ENCODE measurements at regions not wholly inside any gene's neighbourhood (a gene's known extent, or its start where the extent isn't known, plus 50 kb on each side); places are given as distances from the start of the nearest gene placed in this dataset.
"Not testable (repeated sequence)": the region's sequence is repeated elsewhere in the genome, so short reads cannot be mapped to it uniquely, and the experiment has no call there.

- Histone ChIP-seq H3K9ac (ENCODE audit: low read length) (no peak overlapping the region), H3K36me3 (ENCODE audit: control insufficient read depth, insufficient read depth, low read length, severe bottlenecking) (no peaks in the 10 kb centered on the region), H3K9me3 (ENCODE audit: control insufficient read depth, low read length) (no peaks in the 10 kb centered on the region), H3K4me1 (ENCODE audit: control insufficient read depth, insufficient read depth, low read length) (peaks cover 7% of the 10 kb centered on the region), H3K4me3 (ENCODE audit: low read length) (no peak overlapping the region), H3K27me3 (replicated peaks; ENCODE audit: control insufficient read depth, insufficient read depth, low read length) (no peaks in the 10 kb centered on the region)
- DNase-seq (ENCODE audit: low read depth), result no peak
Observed at GRCh38 chr6:138664745-138665144, 108.8 kb upstream of the CCDC28A start.

- DNase-seq (ENCODE audit: low read depth), result no peak
- H3K4me3 ChIP-seq (ENCODE audit: low read length), result no peak overlapping the region
- H3K9ac ChIP-seq (ENCODE audit: low read length), result no peak overlapping the region
- H3K9me3 ChIP-seq (ENCODE audit: control insufficient read depth, low read length), result no peaks in the 10 kb centered on the region
- H3K27me3 ChIP-seq (replicated peaks; ENCODE audit: control insufficient read depth, insufficient read depth, low read length), result no peaks in the 10 kb centered on the region
- H3K4me1 ChIP-seq (ENCODE audit: control insufficient read depth, insufficient read depth, low read length), result peaks cover 7% of the 10 kb centered on the region
- H3K36me3 ChIP-seq (ENCODE audit: control insufficient read depth, insufficient read depth, low read length, severe bottlenecking), result no peaks in the 10 kb centered on the region
Observed at GRCh38 chr6:138666636-138667035, 106.9 kb upstream of the CCDC28A start.

- Histone ChIP-seq H3K36me3 (ENCODE audit: control insufficient read depth, insufficient read depth, low read length, severe bottlenecking) (no peaks in the 10 kb centered on the region), H3K9me3 (ENCODE audit: control insufficient read depth, low read length) (no peaks in the 10 kb centered on the region), H3K27me3 (replicated peaks; ENCODE audit: control insufficient read depth, insufficient read depth, low read length) (no peaks in the 10 kb centered on the region), H3K4me3 (ENCODE audit: low read length) (no peak overlapping the region), H3K9ac (ENCODE audit: low read length) (no peak overlapping the region), H3K4me1 (ENCODE audit: control insufficient read depth, insufficient read depth, low read length) (peaks cover 3% of the 10 kb centered on the region)
- no peak for DNase-seq (ENCODE audit: low read depth)
Observed at GRCh38 chr6:138667408-138667807, 106.2 kb upstream of the CCDC28A start.

GRCh38 chr6:138671351-138671750 is 102.2 kb upstream of the CCDC28A start:
- Histone ChIP-seq H3K27me3 (replicated peaks; ENCODE audit: control insufficient read depth, insufficient read depth, low read length) (no peaks in the 10 kb centered on the region), H3K9ac (ENCODE audit: low read length) (no peak overlapping the region), H3K36me3 (ENCODE audit: control insufficient read depth, insufficient read depth, low read length, severe bottlenecking) (no peaks in the 10 kb centered on the region), H3K4me1 (ENCODE audit: control insufficient read depth, insufficient read depth, low read length) (peaks cover 12% of the 10 kb centered on the region), H3K9me3 (ENCODE audit: control insufficient read depth, low read length) (no peaks in the 10 kb centered on the region), H3K4me3 (ENCODE audit: low read length) (no peak overlapping the region)
- no peak for DNase-seq (ENCODE audit: low read depth)

GRCh38 chr6:138673346-138674014 is 100.1 kb upstream of the CCDC28A start:
- Histone ChIP-seq H3K9me3 (ENCODE audit: control insufficient read depth, low read length) (no peaks in the 10 kb centered on the region), H3K4me3 (ENCODE audit: low read length) (peak overlapping the region; percentile 62), H3K9ac (ENCODE audit: low read length) (peak overlapping the region; percentile 60), H3K4me1 (ENCODE audit: control insufficient read depth, insufficient read depth, low read length) (peaks cover 12% of the 10 kb centered on the region), H3K36me3 (ENCODE audit: control insufficient read depth, insufficient read depth, low read length, severe bottlenecking) (no peaks in the 10 kb centered on the region), H3K27me3 (replicated peaks; ENCODE audit: control insufficient read depth, insufficient read depth, low read length) (no peaks in the 10 kb centered on the region)
- DNase-seq (ENCODE audit: low read depth), result peak; percentile 58

- not testable (repeated sequence) for H3K4me3 ChIP-seq (ENCODE audit: low read length); H3K9me3 ChIP-seq (ENCODE audit: control insufficient read depth, low read length); DNase-seq (ENCODE audit: low read depth); H3K9ac ChIP-seq (ENCODE audit: low read length); H3K27me3 ChIP-seq (replicated peaks; ENCODE audit: control insufficient read depth, insufficient read depth, low read length); H3K36me3 ChIP-seq (ENCODE audit: control insufficient read depth, insufficient read depth, low read length, severe bottlenecking)
- peaks cover 12% of the 10 kb centered on the region for H3K4me1 ChIP-seq (ENCODE audit: control insufficient read depth, insufficient read depth, low read length)
Observed at GRCh38 chr6:138674444-138674843, 99.1 kb upstream of the CCDC28A start.

GRCh38 chr6:138677538-138677937 is 96.0 kb upstream of the CCDC28A start:
- no peak for DNase-seq (ENCODE audit: low read depth)
- H3K9me3 ChIP-seq (ENCODE audit: control insufficient read depth, low read length), result no peaks in the 10 kb centered on the region
- H3K9ac ChIP-seq (ENCODE audit: low read length), result no peak overlapping the region
- H3K36me3 ChIP-seq (ENCODE audit: control insufficient read depth, insufficient read depth, low read length, severe bottlenecking), result no peaks in the 10 kb centered on the region
- H3K4me3 ChIP-seq (ENCODE audit: low read length), result no peak overlapping the region
- H3K4me1 ChIP-seq (ENCODE audit: control insufficient read depth, insufficient read depth, low read length), result peaks cover 12% of the 10 kb centered on the region
- H3K27me3 ChIP-seq (replicated peaks; ENCODE audit: control insufficient read depth, insufficient read depth, low read length), result no peaks in the 10 kb centered on the region

GRCh38 chr6:138678168-138678567 is 95.4 kb upstream of the CCDC28A start:
- H3K4me3 ChIP-seq (ENCODE audit: low read length), result no peak overlapping the region
- H3K9me3 ChIP-seq (ENCODE audit: control insufficient read depth, low read length), result no peaks in the 10 kb centered on the region
- no peak for DNase-seq (ENCODE audit: low read depth)
- no peaks in the 10 kb centered on the region for H3K36me3 ChIP-seq (ENCODE audit: control insufficient read depth, insufficient read depth, low read length, severe bottlenecking)
- H3K27me3 ChIP-seq (replicated peaks; ENCODE audit: control insufficient read depth, insufficient read depth, low read length), result no peaks in the 10 kb centered on the region
- H3K4me1 ChIP-seq (ENCODE audit: control insufficient read depth, insufficient read depth, low read length), result peaks cover 6% of the 10 kb centered on the region
- H3K9ac ChIP-seq (ENCODE audit: low read length), result no peak overlapping the region

- H3K27me3 ChIP-seq (replicated peaks; ENCODE audit: control insufficient read depth, insufficient read depth, low read length), result no peaks in the 10 kb centered on the region
- DNase-seq (ENCODE audit: low read depth), result no peak
Observed at GRCh38 chr6:138680085-138680484, 93.5 kb upstream of the CCDC28A start.

GRCh38 chr6:138681627-138682026 is 91.9 kb upstream of the CCDC28A start:
- Histone ChIP-seq H3K36me3 (ENCODE audit: control insufficient read depth, insufficient read depth, low read length, severe bottlenecking) (no peaks in the 10 kb centered on the region), H3K4me1 (ENCODE audit: control insufficient read depth, insufficient read depth, low read length) (no peaks in the 10 kb centered on the region), H3K4me3 (ENCODE audit: low read length) (no peak overlapping the region), H3K9ac (ENCODE audit: low read length) (no peak overlapping the region), H3K9me3 (ENCODE audit: control insufficient read depth, low read length) (no peaks in the 10 kb centered on the region), H3K27me3 (replicated peaks; ENCODE audit: control insufficient read depth, insufficient read depth, low read length) (no peaks in the 10 kb centered on the region)
- DNase-seq (ENCODE audit: low read depth), result no peak

More at GRCh38 chr6:138680085-138680484, 93.5 kb upstream of the CCDC28A start:
- Histone ChIP-seq H3K9me3 (ENCODE audit: control insufficient read depth, low read length) (no peaks in the 10 kb centered on the region), H3K4me1 (ENCODE audit: control insufficient read depth, insufficient read depth, low read length) (no peaks in the 10 kb centered on the region), H3K4me3 (ENCODE audit: low read length) (no peak overlapping the region), H3K36me3 (ENCODE audit: control insufficient read depth, insufficient read depth, low read length, severe bottlenecking) (no peaks in the 10 kb centered on the region), H3K9ac (ENCODE audit: low read length) (no peak overlapping the region)

GRCh38 chr6:138682704-138683527 is 90.7 kb upstream of the CCDC28A start:
- DNase-seq (ENCODE audit: low read depth), result peak; percentile 30

More at GRCh38 chr6:138682704-138683527, 90.7 kb upstream of the CCDC28A start:
- Histone ChIP-seq H3K36me3 (ENCODE audit: control insufficient read depth, insufficient read depth, low read length, severe bottlenecking) (no peaks in the 10 kb centered on the region), H3K4me1 (ENCODE audit: control insufficient read depth, insufficient read depth, low read length) (no peaks in the 10 kb centered on the region), H3K27me3 (replicated peaks; ENCODE audit: control insufficient read depth, insufficient read depth, low read length) (no peaks in the 10 kb centered on the region), H3K4me3 (ENCODE audit: low read length) (no peak overlapping the region), H3K9me3 (ENCODE audit: control insufficient read depth, low read length) (no peaks in the 10 kb centered on the region), H3K9ac (ENCODE audit: low read length) (no peak overlapping the region)
